KBM-7 (cell line): ENCODE measurements at regions not wholly inside any gene's neighbourhood (a gene's known extent, or its start where the extent isn't known, plus 50 kb on each side); places are given as distances from the start of the nearest gene placed in this dataset.
"Not testable (repeated sequence)": the region's sequence is repeated elsewhere in the genome, so short reads cannot be mapped to it uniquely, and the experiment has no call there.

Source experiments
- DNase-seq: peaks from one replicate; pipeline ENCODE4 v3.0.0-alpha.2; 2015
- in situ Hi-C: fragments of 300-500 bp; cut with MboI; formaldehyde crosslinking; loops from 2 replicates; pipeline ENCODE4 v1.14.3; 2020; ENCODE audit warnings: low sequenced_read_pairs, low pct_unique_long_range_greater_than_20kb, mixed read lengths

GRCh38 chr11:104725796-104726408 lies 172.4 kb downstream of the CASP12 start:
- no peak for DNase-seq
- in situ Hi-C loops: no loop called here

- no peak for DNase-seq
- in situ Hi-C loops: no loop called here
These were observed 184.9 kb downstream of the CASP12 start for GRCh38 chr11:104713401-104713800.

- DNase-seq: peak; percentile 94
- in situ Hi-C loops: no loop called here
These were observed 192.6 kb downstream of the CASP12 start for GRCh38 chr11:104705490-104706190.

- DNase-seq: no peak
- in situ Hi-C loops: no loop called here
These were observed 193.4 kb downstream of the CASP12 start for GRCh38 chr11:104704888-104705287.

GRCh38 chr11:104704146-104704830 lies 194.0 kb downstream of the CASP12 start:
- in situ Hi-C loops: no loop called here
- DNase-seq: no peak

- in situ Hi-C loops: no loop called here
- DNase-seq: no peak
These were observed 197.7 kb downstream of the CASP12 start for GRCh38 chr11:104700609-104701008.

GRCh38 chr11:104699981-104700380 lies 198.3 kb downstream of the CASP12 start:
- DNase-seq: no peak
- in situ Hi-C loops: no loop called here

GRCh38 chr11:104695065-104695463 lies 203.2 kb downstream of the CASP12 start:
- no peak for DNase-seq
- in situ Hi-C loops: no loop called here

GRCh38 chr11:104694259-104695064 lies 203.8 kb downstream of the CASP12 start:
- in situ Hi-C loops: no loop called here
- peak; percentile 67 for DNase-seq

GRCh38 chr11:104692751-104693150 lies 205.5 kb downstream of the CASP12 start:
- DNase-seq: no peak
- in situ Hi-C loops: no loop called here

- in situ Hi-C loops: no loop called here
- no peak for DNase-seq
These were observed 207.1 kb downstream of the CASP12 start for GRCh38 chr11:104691129-104691528.

- in situ Hi-C loops: no loop called here
These were observed 208.0 kb downstream of the CASP12 start for GRCh38 chr11:104690241-104690640.

GRCh38 chr11:104688731-104689130 lies 209.5 kb downstream of the CASP12 start:
- in situ Hi-C loops: no loop called here
- no peak for DNase-seq

More at GRCh38 chr11:104690241-104690640, 208.0 kb downstream of the CASP12 start:
- DNase-seq: no peak

- in situ Hi-C loops: no loop called here
- DNase-seq: no peak
These were observed 216.1 kb downstream of the CASP12 start for GRCh38 chr11:104682206-104682605.

GRCh38 chr11:104679258-104679657 lies 219.0 kb downstream of the CASP12 start:
- in situ Hi-C loops: no loop called here
- DNase-seq: no peak

GRCh38 chr11:104678408-104678807 lies 219.9 kb downstream of the CASP12 start:
- DNase-seq: no peak
- in situ Hi-C loops: no loop called here

- in situ Hi-C loops, DNase-seq: not testable (repeated sequence)
These were observed 221.2 kb downstream of the CASP12 start for GRCh38 chr11:104677069-104677468.

GRCh38 chr11:104672897-104673296 lies 225.4 kb downstream of the CASP12 start:
- no peak for DNase-seq
- in situ Hi-C loops: no loop called here

- DNase-seq: peak; percentile 50
- in situ Hi-C loops: no loop called here
These were observed 229.3 kb downstream of the CASP12 start for GRCh38 chr11:104668797-104669463.
